Fibroblast of villous mesenchyme (primary cell): ENCODE measurements at regions not wholly inside any gene's neighbourhood (a gene's known extent, or its start where the extent isn't known, plus 50 kb on each side); places are given as distances from the start of the nearest gene placed in this dataset.

Source experiments
- DNase-seq: peaks from one replicate; pipeline ENCODE4 v3.0.0-alpha.2; 2010; ENCODE audit warnings: low read depth
- H3K4me3 ChIP-seq: 2 replicates; pipeline ENCODE4 v1.5.1; 2011; ENCODE audit warnings: low read depth, mild to moderate bottlenecking, low read length
- TF ChIP-seq, protein P1 (sequence below): IDR thresholded peaks from 2 replicates; pipeline ENCODE4 v1.5.1; 2012; ENCODE audit warnings: low read depth, mild to moderate bottlenecking, low read length; ENCODE audit not compliant: insufficient read depth

DNA sequence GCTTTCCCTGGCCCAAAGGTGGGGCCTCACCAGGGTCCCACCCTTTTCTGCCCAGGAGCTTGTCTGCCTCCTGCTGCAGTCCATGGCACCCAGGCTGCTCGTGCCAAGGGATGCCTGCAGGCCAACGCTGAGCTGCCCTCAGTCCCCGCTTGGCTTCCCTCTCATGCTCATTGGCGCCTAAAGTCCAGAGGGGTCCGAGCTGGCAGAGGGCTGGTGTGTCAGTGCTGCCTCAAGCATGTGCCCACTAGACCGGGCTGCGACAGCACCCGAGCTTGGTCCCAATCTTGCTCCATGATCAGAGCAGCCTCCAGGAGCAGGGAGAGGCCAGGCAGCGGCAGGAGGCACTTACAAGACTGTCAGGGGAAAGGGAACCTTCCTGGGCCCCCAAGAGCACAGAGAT, 287.0 kb downstream of the ICOS start:
- H3K4me3 ChIP-seq = no peak overlapping the region
- TF ChIP-seq, protein P1, sequence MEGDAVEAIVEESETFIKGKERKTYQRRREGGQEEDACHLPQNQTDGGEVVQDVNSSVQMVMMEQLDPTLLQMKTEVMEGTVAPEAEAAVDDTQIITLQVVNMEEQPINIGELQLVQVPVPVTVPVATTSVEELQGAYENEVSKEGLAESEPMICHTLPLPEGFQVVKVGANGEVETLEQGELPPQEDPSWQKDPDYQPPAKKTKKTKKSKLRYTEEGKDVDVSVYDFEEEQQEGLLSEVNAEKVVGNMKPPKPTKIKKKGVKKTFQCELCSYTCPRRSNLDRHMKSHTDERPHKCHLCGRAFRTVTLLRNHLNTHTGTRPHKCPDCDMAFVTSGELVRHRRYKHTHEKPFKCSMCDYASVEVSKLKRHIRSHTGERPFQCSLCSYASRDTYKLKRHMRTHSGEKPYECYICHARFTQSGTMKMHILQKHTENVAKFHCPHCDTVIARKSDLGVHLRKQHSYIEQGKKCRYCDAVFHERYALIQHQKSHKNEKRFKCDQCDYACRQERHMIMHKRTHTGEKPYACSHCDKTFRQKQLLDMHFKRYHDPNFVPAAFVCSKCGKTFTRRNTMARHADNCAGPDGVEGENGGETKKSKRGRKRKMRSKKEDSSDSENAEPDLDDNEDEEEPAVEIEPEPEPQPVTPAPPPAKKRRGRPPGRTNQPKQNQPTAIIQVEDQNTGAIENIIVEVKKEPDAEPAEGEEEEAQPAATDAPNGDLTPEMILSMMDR = no peak
- no peak for DNase-seq

DNA sequence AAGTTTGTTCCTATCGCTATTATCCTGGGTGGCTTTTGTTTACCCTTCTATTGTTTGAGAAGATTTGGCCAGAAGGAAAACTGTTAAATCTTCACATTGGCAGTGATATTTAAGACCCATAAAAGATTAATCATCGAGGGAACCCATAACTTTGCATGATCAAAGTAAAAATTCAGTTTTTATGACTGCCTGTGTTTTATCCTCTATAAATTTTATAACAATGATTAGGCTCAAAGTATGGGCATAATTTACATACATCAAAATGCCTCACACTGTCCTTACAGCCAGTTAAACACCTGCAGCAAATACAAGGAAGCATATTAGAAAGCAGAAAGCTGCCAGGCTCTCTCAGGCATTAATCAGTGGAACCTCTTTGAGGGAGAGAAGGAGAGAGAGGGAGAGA, 289.1 kb downstream of the ICOS start:
- no peak for DNase-seq
- no peak overlapping the region for H3K4me3 ChIP-seq
- TF ChIP-seq, protein P1 = no peak

DNA sequence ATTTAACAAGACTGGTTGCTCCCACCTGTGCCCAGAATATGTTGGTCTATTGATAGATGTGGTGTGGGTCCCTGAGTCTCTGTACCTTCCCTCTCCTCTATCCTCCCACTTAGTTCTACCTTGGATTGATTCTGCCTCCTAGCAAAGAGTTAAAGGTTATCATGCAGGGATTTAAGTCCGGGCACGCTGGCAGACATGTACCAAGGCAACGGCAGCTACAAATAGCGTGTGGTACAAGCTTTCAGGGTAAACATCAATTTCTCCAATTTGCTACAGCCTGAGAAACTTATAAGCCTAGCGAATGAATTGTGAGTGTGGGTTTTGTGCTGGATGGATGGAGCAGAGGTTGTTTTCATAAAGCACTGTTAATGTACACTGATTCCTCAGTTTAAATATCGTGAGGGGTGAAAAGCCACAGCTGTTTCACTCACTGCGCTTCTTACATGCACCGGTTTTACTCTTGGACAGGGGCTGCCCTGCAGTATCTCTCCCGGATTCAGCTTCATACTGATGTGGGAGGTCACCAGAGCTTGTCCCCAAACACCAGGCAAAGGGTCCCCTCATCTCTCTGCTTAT, 289.8 kb downstream of the ICOS start:
- H3K4me3 ChIP-seq = no peak overlapping the region
- TF ChIP-seq, protein P1 = no peak
- no peak for DNase-seq

GRCh38 chr2:204228169-204228886, 291.8 kb downstream of the ICOS start:
- no peak for DNase-seq
- H3K4me3 ChIP-seq = no peak overlapping the region
- TF ChIP-seq, protein P1 = no peak

DNA sequence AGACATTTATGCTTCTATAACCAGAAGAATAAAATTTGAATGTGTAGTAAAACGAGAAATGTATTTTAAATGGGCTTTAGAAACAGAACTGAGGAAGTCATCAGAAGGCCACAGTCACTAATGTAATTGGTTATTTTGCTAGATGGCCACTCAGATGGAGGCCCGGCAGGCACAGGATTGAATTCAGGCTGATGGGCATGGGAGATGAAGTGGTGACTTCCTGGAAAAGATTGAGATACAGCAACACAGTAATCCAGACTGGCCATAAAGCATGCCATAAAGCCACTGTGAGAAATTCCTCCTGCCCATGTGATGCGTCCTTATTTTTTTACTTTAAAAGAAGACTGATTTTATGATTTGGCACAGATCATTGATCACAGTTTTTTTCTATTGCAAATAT, 297.7 kb downstream of the ICOS start:
- H3K4me3 ChIP-seq = no peak overlapping the region
- TF ChIP-seq, protein P1 = no peak
- DNase-seq = no peak

- peak; percentile 16 for DNase-seq
- TF ChIP-seq, protein P1 = no peak
- H3K4me3 ChIP-seq = no peak overlapping the region
Observed at GRCh38 chr2:204234879-204235278, 298.3 kb downstream of the ICOS start.

DNA sequence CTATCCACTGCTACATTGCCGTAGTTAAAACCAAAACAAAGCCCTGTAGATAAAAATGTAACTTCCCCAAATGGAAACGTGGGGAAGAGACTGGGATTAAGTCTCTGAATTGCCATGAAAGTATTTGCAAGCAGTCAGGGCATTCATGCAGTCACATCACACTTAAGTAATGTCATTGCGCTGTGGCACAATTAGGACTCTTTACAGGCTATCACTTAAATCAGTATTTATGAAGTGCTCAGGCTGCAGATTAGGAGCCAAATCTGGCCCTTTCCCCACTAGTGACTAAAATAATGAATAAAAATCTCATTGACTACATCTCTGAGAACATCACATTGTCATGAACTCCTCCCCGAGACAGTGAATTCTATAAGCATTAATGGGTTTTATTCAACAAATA, 300.9 kb downstream of the ICOS start:
- H3K4me3 ChIP-seq = no peak overlapping the region
- TF ChIP-seq, protein P1 = no peak
- no peak for DNase-seq
